ENCODE measurements at regions not wholly inside any gene's neighbourhood (a gene's known extent, or its start where the extent isn't known, plus 50 kb on each side); places are given as distances from the start of the nearest gene placed in this dataset.

DNA sequence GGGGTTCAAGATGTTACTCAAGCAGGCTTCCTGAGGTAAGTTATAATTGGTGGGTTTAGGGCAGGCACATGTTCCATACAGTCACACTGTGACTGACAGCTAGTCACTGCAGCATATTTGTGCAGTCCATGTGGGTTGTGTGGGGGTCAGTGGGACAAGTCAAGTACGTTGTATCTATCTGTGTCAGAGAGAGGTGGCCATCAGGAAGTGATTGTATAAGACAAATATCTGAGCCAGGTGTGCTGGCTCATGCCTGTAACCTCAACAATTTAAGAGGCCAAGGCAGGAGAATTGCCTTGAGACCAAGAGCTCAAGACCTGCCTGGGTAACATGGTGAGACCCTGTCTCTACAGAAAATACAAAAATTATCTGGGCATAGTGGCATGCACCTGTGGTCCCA lies 509.3 kb downstream of the CENPC start:
- peak in 1 of 2 donors; percentile 18 for DNase-seq (ENCODE audit: low read depth in 1 of 2, low spot score in 1 of 2)
- TF ChIP-seq, protein P1, sequence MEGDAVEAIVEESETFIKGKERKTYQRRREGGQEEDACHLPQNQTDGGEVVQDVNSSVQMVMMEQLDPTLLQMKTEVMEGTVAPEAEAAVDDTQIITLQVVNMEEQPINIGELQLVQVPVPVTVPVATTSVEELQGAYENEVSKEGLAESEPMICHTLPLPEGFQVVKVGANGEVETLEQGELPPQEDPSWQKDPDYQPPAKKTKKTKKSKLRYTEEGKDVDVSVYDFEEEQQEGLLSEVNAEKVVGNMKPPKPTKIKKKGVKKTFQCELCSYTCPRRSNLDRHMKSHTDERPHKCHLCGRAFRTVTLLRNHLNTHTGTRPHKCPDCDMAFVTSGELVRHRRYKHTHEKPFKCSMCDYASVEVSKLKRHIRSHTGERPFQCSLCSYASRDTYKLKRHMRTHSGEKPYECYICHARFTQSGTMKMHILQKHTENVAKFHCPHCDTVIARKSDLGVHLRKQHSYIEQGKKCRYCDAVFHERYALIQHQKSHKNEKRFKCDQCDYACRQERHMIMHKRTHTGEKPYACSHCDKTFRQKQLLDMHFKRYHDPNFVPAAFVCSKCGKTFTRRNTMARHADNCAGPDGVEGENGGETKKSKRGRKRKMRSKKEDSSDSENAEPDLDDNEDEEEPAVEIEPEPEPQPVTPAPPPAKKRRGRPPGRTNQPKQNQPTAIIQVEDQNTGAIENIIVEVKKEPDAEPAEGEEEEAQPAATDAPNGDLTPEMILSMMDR (IDR thresholded peaks at IDR 0.05; ENCODE audit: low read depth, low read length): no peak
- Histone ChIP-seq H3K4me3 (no peak overlapping the region), H3K36me3 (no peaks in the 10 kb centered on the region), H3K27ac (no peak overlapping the region), H3K27me3 (no peaks in the 10 kb centered on the region), H3K9me3 (ENCODE audit: low read depth) (no peaks in the 10 kb centered on the region), H3K4me1 (ENCODE audit: low read depth) (no peaks in the 10 kb centered on the region)

DNA sequence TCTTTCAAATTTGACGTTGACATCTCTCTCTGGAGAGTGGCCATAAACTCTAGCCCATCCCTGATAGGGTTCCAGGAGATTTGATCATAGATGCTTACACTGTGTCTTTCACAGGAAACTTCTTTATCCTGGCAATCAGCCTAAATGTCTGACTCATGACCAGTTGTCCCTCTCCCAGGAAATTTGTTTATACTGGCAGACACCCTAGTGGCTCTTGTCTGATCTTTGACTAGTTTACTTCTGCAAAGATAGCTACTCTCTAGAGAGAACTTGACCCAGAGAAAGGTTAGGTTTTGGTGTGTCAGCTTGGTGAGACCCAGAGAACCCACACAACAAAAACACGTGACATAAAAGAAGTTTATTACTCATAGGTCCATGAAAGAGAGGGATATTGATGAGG lies 509.8 kb downstream of the CENPC start:
- DNase-seq (ENCODE audit: low read depth in 1 of 2, low spot score in 1 of 2): peak in 1 of 2 donors; percentile 74
- Histone ChIP-seq H3K27me3 (no peaks in the 10 kb centered on the region), H3K4me3 (no peak overlapping the region)

DNA sequence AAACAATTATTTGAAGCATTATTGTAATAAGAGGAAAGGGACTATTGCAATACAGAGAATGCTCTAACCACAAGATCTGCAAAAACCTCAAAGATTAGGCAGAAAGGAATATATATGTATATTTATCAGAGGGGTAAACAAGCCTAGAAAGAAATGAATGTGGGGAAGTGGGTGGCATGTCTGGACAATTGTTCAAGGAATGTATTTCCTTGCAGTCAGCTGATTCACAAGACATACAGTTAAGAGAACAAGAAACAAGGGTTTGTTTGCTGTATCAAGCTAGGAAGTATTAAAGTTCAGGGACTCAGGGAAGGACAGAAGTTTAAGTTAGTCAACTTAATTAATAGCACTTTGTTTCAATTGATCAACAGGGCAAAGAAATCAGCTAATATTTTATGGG lies 514.7 kb downstream of the CENPC start:
- no peak overlapping the region for H3K4me3 ChIP-seq
- peak in 1 of 2 donors; percentile 47 for DNase-seq (ENCODE audit: low read depth in 1 of 2, low spot score in 1 of 2)
- H3K27me3 ChIP-seq: no peaks in the 10 kb centered on the region
- H3K9me3 ChIP-seq (ENCODE audit: low read depth): no peaks in the 10 kb centered on the region
- H3K27ac ChIP-seq: no peak overlapping the region
- no peaks in the 10 kb centered on the region for H3K36me3 ChIP-seq
- no peaks in the 10 kb centered on the region for H3K4me1 ChIP-seq (ENCODE audit: low read depth)
- TF ChIP-seq, protein P1 (IDR thresholded peaks at IDR 0.05; ENCODE audit: low read depth, low read length): no peak

More for the DNA sequence above, 509.8 kb downstream of the CENPC start:
- Histone ChIP-seq H3K27ac (no peak overlapping the region), H3K36me3 (no peaks in the 10 kb centered on the region), H3K9me3 (ENCODE audit: low read depth) (no peaks in the 10 kb centered on the region), H3K4me1 (ENCODE audit: low read depth) (no peaks in the 10 kb centered on the region)
- TF ChIP-seq, protein P1 (IDR thresholded peaks at IDR 0.05; ENCODE audit: low read depth, low read length): no peak

DNA sequence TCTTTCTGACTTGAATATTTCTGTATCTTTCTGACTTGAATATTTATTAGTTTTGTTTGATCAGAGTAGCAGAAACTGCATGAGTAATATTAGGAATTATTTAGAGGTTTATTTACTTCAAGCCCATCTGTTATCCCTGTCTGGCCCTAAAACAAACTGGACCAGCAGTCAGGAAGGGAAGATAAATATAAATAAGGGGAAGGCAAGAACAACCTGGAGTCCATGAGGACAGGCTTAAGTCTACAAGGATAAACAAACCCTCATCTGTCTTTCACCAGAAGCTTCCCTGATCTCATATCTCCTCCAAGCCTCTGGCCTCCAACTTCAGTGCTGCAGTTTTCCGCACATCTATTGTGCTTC lies 524.9 kb downstream of the CENPC start:
- Histone ChIP-seq H3K4me1 (ENCODE audit: low read depth) (no peaks in the 10 kb centered on the region), H3K27me3 (no peaks in the 10 kb centered on the region), H3K27ac (no peak overlapping the region), H3K9me3 (ENCODE audit: low read depth) (no peaks in the 10 kb centered on the region), H3K4me3 (no peak overlapping the region), H3K36me3 (no peaks in the 10 kb centered on the region)
- TF ChIP-seq, protein P1 (IDR thresholded peaks at IDR 0.05; ENCODE audit: low read depth, low read length): no peak
- DNase-seq (ENCODE audit: low read depth in 1 of 2, low spot score in 1 of 2): peak in 1 of 2 donors; percentile 15

DNA sequence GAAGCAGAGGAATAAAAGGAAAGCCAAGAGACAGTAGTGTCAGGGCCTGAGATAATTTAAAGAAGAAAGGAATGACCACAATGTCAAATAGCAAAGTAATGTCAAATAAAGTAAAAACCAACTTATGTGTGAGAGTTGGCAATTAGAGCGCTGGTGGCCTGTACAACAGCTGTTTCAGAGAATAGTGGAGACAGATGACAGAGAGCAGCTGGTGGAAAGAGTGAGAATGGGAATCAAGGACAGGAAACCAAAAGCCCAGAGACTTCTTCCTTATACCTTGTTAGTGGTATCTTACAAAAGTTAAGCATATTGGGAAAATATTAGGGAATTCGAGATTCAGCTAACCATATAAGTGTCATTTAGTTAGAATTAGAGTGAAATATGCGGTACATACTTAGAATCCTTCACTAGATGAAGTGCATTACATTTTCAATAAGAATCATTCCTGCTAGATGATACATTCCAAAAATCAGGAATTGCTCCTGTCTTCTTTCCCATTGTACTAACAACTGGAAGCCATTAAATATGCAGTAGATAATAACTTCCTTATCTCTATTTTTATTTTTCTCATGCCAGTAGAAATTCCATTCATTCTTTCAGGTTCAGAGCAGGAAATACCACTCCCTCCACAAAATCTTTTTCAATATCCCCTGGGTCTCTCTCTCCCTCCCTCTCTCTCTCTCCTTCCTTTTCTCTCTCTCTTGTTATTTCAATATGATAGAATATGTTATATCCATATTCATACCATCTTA lies 525.4 kb downstream of the CENPC start:
- H3K9me3 ChIP-seq (ENCODE audit: low read depth): no peaks in the 10 kb centered on the region
- peak in 1 of 2 donors; percentile 65 for DNase-seq (ENCODE audit: low read depth in 1 of 2, low spot score in 1 of 2)
- H3K4me1 ChIP-seq (ENCODE audit: low read depth): no peaks in the 10 kb centered on the region
- no peaks in the 10 kb centered on the region for H3K27me3 ChIP-seq
- TF ChIP-seq, protein P1 (IDR thresholded peaks at IDR 0.05; ENCODE audit: low read depth, low read length): no peak
- H3K4me3 ChIP-seq: no peak overlapping the region
- no peaks in the 10 kb centered on the region for H3K36me3 ChIP-seq
- H3K27ac ChIP-seq: no peak overlapping the region
